GM10266 (cell line): ENCODE measurements at regions not wholly inside any gene's neighbourhood (a gene's known extent, or its start where the extent isn't known, plus 50 kb on each side); places are given as distances from the start of the nearest gene placed in this dataset.

ENCODE experiments used
- DNase-seq: peaks from one replicate; pipeline ENCODE4 v3.0.0; 2012; ENCODE audit errors: extremely low spot score
- CTCF ChIP-seq: IDR thresholded peaks from 2 replicates; pipeline ENCODE4 v1.5.1; 2012; ENCODE audit warnings: mild to moderate bottlenecking, low read depth; ENCODE audit not compliant: control insufficient read depth, insufficient read depth; ENCODE audit errors: missing control alignments

DNA sequence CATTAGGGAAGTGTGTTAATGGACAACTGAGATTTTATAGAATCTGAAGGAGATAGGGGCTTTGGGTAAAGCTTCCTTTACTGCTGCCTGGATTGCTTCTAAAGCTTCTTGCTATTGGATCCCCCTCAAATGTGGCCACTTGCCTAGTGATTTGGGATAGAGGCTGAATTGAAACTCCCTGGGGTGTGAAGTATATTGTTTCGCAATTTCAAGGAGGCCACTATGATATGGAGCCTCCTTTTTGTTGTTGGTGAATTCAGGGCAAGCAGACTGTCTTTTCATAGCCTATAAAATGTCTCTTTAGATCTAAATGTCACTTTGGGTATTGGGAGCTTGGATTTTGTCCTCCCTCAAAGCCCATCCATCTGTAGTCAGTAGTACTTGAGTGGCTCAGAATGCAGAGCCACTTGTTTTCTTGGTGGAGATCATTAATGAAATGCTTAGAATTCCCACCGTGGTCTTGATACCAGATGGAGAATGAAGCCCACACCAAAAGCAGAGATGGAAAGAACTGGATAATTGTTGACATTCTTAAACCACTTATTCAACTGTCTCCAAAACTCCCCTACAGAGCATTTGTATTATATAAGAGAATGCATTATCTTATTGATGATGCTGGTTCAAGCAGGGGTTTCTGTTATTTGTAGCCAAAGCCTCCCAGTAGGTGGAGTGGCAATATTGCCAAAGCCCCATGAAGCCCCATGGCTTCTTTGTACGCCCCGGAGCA lies 144.3 kb upstream of the KCNE2 start:
- no peak for DNase-seq
- TF ChIP-seq CTCF: no peak

DNA sequence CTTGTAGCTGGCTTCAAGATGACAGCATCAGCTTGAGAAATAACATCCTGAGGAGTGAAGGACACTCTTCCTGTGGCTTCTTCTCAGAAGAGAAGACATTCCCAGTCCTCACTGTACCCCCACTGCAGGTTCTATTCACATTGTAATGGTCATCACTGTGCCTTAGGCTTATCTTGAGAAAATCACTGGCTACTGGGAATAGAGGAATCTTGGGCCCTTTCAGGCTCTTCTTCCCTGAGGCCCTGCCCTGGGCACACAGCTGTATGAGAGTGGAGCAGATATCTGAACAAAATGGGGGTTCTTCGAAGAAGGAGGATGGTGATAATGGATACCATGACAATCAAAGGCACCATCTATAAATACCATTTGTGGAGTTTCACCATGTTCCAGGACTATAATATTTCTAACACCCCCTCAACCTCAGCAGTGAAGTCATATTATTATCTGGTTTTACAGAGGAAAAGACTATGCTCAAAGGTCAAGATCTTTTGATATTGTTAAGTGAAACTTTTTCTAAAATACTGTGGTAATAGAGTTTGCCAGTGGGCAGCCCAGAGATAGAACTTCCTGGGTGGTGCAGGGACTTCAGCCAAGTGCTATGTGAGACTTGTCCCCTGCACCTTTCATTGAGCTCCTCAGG lies 143.1 kb upstream of the KCNE2 start:
- no peak for DNase-seq
- TF ChIP-seq CTCF: no peak

DNA sequence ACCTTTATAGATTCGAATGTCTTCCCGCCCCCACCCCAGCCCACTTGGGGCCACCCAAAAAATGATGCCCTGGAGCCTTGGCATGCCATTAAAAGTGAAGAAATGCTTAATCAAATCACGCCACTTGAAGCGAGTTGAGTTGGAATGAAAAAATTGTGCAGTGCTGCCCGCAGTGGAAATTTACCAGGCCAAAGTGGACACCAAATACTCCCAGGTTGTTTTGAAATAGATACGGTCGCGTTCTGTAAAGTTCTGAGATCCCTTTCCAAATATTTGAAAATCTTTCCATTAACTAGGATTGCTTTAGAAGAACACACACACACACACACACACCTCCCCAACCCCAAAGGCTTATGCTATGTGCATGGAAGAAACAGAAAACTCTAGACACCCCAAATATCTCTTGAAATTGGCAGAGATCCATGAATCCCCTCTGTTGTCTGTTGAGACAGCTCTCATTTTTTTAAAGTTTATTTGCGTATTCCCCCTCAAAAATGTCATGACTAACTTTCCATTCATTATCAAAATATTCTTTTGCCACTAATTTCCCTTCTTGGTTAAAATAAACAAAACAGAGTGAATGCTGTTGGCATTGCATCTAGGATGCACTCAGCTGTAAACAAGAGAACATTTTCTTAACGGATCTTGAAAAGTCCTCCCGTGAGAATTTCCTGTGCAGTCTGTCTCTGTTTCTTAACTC lies 142.3 kb upstream of the KCNE2 start:
- DNase-seq: no peak
- TF ChIP-seq CTCF: no peak

DNA sequence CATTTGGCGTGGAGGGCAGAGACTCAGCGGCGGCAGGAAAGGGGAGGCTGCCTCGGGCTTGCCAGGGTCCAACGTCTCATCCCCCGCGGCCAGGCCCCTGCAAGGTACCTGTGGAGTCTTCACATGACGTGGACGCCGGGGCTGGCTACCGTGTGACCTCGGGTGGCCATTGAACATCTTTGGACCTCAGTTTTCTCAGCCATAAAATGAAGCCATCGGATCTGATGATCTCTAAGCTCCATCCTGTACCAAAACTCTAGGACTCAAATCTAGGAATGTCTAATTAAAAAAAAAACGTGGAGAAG lies 141.8 kb upstream of the KCNE2 start:
- DNase-seq: no peak
- TF ChIP-seq CTCF: no peak

- DNase-seq: no peak
- no peak for TF ChIP-seq CTCF
Measured at GRCh38 chr21:34223376-34223775, 140.4 kb upstream of the KCNE2 start.

- DNase-seq: no peak
- TF ChIP-seq CTCF: no peak
Measured at GRCh38 chr21:34227386-34227852, 136.4 kb upstream of the KCNE2 start.

- no peak for DNase-seq
- no peak for TF ChIP-seq CTCF
Measured at GRCh38 chr21:34228792-34229191, 135.0 kb upstream of the KCNE2 start.
